HL-60 (cell line): ENCODE measurements at regions not wholly inside any gene's neighbourhood (a gene's known extent, or its start where the extent isn't known, plus 50 kb on each side); places are given as distances from the start of the nearest gene placed in this dataset.

Experiments used
- DNase-seq, 2 experiments: peaks; one replicate each; pipeline ENCODE4 v3.0.0-alpha.2; 2010 to 2020; ENCODE audit warnings: low read depth in 1 of 2, low spot score in 1 of 2
- H3K27ac ChIP-seq: fragments of 250-450 bp; sonication (Bioruptor Pico); replicated peaks from 2 replicates; pipeline ENCODE4 v1.5.1; 2020; ENCODE audit warnings: mild to moderate bottlenecking, moderate library complexity
- H3K27me3 ChIP-seq: fragments of 250-450 bp; sonication (Bioruptor Pico); 2 replicates; pipeline ENCODE4 v1.5.1; 2021; ENCODE audit warnings: mild to moderate bottlenecking, moderate library complexity; ENCODE audit not compliant: insufficient read depth, poor library complexity, severe bottlenecking
- H3K4me3 ChIP-seq: replicated peaks from 2 replicates; pipeline ENCODE4 v1.5.1; 2011; ENCODE audit warnings: mild to moderate bottlenecking, control low read depth, low read length; ENCODE audit not compliant: insufficient read depth
- GABPA ChIP-seq: IDR thresholded peaks from 2 replicates; pipeline ENCODE4 v1.6.1; 2012; ENCODE audit warnings: low read depth
- POLR2AphosphoS5 ChIP-seq: IDR thresholded peaks from 2 replicates; pipeline ENCODE4 v1.6.1; 2012; ENCODE audit warnings: low read depth
- SPI1 ChIP-seq: IDR thresholded peaks from 2 replicates; pipeline ENCODE4 v1.6.1; 2012; ENCODE audit warnings: low read depth, mild to moderate bottlenecking, borderline replicate concordance
- TF ChIP-seq, protein P1 (sequence below): IDR thresholded peaks from one replicate; pipeline ENCODE4 v1.5.1; 2011; ENCODE audit warnings: low read length, control low read depth, inconsistent platforms; ENCODE audit not compliant: insufficient read depth
- TF ChIP-seq, protein P2 (sequence below): IDR thresholded peaks from 2 replicates; pipeline ENCODE4 v1.6.1; 2012; ENCODE audit warnings: low read depth; ENCODE audit not compliant: insufficient replicate concordance

DNA sequence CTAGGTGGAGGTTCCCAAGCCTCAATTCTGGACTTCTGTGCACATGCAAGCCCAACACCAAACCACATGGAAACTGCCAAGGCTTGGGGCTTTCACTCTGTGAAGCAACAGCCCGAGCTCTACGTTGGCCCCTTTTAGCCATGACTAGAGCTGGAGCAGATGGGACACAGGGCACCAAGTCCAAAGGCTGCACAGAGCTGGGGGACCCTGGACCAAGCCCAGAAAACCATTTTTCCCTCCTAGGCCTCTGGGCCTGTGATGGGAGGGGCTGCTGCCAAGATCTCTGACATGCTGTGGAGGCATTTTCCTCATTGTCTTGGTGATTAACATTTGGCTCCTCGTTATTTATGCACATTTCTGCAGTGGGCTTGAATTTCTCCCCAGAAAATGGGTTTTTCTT, 258.7 kb upstream of the ACTRT1 start:
- Histone ChIP-seq H3K4me3 (no peak overlapping the region), H3K27ac (no peak overlapping the region), H3K27me3 (no peaks in the 10 kb centered on the region)
- no peak for TF ChIP-seq SPI1
- TF ChIP-seq, protein P1, sequence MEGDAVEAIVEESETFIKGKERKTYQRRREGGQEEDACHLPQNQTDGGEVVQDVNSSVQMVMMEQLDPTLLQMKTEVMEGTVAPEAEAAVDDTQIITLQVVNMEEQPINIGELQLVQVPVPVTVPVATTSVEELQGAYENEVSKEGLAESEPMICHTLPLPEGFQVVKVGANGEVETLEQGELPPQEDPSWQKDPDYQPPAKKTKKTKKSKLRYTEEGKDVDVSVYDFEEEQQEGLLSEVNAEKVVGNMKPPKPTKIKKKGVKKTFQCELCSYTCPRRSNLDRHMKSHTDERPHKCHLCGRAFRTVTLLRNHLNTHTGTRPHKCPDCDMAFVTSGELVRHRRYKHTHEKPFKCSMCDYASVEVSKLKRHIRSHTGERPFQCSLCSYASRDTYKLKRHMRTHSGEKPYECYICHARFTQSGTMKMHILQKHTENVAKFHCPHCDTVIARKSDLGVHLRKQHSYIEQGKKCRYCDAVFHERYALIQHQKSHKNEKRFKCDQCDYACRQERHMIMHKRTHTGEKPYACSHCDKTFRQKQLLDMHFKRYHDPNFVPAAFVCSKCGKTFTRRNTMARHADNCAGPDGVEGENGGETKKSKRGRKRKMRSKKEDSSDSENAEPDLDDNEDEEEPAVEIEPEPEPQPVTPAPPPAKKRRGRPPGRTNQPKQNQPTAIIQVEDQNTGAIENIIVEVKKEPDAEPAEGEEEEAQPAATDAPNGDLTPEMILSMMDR = no peak
- TF ChIP-seq POLR2AphosphoS5 = no peak
- TF ChIP-seq, protein P2, sequence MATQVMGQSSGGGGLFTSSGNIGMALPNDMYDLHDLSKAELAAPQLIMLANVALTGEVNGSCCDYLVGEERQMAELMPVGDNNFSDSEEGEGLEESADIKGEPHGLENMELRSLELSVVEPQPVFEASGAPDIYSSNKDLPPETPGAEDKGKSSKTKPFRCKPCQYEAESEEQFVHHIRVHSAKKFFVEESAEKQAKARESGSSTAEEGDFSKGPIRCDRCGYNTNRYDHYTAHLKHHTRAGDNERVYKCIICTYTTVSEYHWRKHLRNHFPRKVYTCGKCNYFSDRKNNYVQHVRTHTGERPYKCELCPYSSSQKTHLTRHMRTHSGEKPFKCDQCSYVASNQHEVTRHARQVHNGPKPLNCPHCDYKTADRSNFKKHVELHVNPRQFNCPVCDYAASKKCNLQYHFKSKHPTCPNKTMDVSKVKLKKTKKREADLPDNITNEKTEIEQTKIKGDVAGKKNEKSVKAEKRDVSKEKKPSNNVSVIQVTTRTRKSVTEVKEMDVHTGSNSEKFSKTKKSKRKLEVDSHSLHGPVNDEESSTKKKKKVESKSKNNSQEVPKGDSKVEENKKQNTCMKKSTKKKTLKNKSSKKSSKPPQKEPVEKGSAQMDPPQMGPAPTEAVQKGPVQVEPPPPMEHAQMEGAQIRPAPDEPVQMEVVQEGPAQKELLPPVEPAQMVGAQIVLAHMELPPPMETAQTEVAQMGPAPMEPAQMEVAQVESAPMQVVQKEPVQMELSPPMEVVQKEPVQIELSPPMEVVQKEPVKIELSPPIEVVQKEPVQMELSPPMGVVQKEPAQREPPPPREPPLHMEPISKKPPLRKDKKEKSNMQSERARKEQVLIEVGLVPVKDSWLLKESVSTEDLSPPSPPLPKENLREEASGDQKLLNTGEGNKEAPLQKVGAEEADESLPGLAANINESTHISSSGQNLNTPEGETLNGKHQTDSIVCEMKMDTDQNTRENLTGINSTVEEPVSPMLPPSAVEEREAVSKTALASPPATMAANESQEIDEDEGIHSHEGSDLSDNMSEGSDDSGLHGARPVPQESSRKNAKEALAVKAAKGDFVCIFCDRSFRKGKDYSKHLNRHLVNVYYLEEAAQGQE = no peak
- TF ChIP-seq GABPA = no peak
- DNase-seq = no peak

- DNase-seq = no peak
- TF ChIP-seq, protein P2 = no peak
- TF ChIP-seq SPI1 (no peak), POLR2AphosphoS5 (no peak), GABPA (no peak)
- TF ChIP-seq, protein P1 = no peak
- Histone ChIP-seq H3K27me3 (no peaks in the 10 kb centered on the region), H3K27ac (no peak overlapping the region), H3K4me3 (no peak overlapping the region)
Observed at GRCh38 chrX:128309311-128309710, 257.1 kb upstream of the ACTRT1 start.

GRCh38 chrX:128294198-128294597, 242.0 kb upstream of the ACTRT1 start:
- no peak overlapping the region for H3K27ac ChIP-seq
- H3K4me3 ChIP-seq = no peak overlapping the region
- no peak for DNase-seq
- no peaks in the 10 kb centered on the region for H3K27me3 ChIP-seq
- TF ChIP-seq POLR2AphosphoS5 (no peak), SPI1 (no peak), GABPA (no peak)
- TF ChIP-seq, protein P1 = no peak
- TF ChIP-seq, protein P2 = no peak
